ENCODE measurements at regions not wholly inside any gene's neighbourhood (a gene's known extent, or its start where the extent isn't known, plus 50 kb on each side); places are given as distances from the start of the nearest gene placed in this dataset.

DNA sequence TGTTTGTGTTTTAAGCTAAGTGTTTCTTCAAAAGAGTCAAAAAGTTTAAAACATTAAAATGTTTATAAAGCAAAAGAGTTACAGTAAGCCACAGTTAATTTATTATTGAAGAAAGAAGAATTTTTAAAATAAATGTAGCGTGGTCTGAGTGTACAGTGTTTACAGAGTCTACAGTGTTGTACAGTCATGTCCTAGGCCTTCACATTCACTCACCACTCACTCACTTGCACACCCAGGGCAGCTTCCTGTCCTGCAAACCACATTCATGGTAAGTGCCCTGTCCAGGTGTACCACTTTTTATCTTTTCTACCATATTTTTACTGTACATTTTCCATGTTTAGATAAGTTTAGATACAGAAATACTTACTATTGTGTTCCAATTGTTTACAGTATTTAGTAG, 239.7 kb upstream of the AGA start:
- no peaks in the 10 kb centered on the region for H3K9me3 ChIP-seq (ENCODE audit: insufficient read depth, low read length)

DNA sequence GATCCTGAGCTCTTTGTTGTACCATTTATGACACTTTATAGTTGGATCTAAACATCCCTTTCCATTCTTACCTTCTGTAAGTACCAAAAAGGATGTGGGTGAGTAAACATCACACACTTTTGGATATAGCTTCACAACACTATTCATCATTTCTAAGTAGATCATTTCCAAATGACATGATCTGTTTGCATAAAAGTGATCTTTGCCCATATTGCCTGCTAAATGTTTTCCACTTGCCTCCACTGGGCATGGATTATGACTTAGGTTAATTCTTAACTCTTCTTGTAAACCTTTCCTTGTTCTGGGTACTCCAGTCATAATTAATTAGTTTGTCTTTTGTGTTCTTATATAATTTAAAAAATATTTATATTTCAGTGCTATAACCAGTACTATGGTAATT, 244.9 kb upstream of the AGA start:
- no peaks in the 10 kb centered on the region for H3K27me3 ChIP-seq (ENCODE audit: insufficient read depth, insufficient read length)
- TF ChIP-seq SUZ12 (IDR thresholded peaks at IDR 0.05; ENCODE audit: extremely low read depth, insufficient read depth, insufficient read length) (no peak), ZNF274 (IDR thresholded peaks at IDR 0.05; ENCODE audit: low read depth, low read length) (no peak), YY1 (IDR thresholded peaks at IDR 0.05; ENCODE audit: insufficient read depth, insufficient read length) (no peak)
- H3K9me3 ChIP-seq (ENCODE audit: insufficient read depth, low read length): no peaks in the 10 kb centered on the region
- H3K36me3 ChIP-seq (ENCODE audit: insufficient read depth, insufficient read length, low read length): no peaks in the 10 kb centered on the region
- H3K4me1 ChIP-seq (ENCODE audit: insufficient read depth, insufficient read length): no peaks in the 10 kb centered on the region
- H3K4me3 ChIP-seq (ENCODE audit: insufficient read length, low read depth): no peak overlapping the region
- no peak overlapping the region for H3K9ac ChIP-seq (ENCODE audit: insufficient read length, low read depth)
- no peak for DNase-seq (ENCODE audit: low read depth, low spot score)

More for the DNA sequence above, 239.7 kb upstream of the AGA start:
- no peak for DNase-seq (ENCODE audit: low read depth, low spot score)
- Histone ChIP-seq H3K27me3 (ENCODE audit: insufficient read depth, insufficient read length) (no peaks in the 10 kb centered on the region), H3K4me3 (ENCODE audit: insufficient read length, low read depth) (no peak overlapping the region), H3K36me3 (ENCODE audit: insufficient read depth, insufficient read length, low read length) (no peaks in the 10 kb centered on the region), H3K4me1 (ENCODE audit: insufficient read depth, insufficient read length) (no peaks in the 10 kb centered on the region), H3K9ac (ENCODE audit: insufficient read length, low read depth) (no peak overlapping the region)
- no peak for TF ChIP-seq ZNF274 (IDR thresholded peaks at IDR 0.05; ENCODE audit: low read depth, low read length)

DNA sequence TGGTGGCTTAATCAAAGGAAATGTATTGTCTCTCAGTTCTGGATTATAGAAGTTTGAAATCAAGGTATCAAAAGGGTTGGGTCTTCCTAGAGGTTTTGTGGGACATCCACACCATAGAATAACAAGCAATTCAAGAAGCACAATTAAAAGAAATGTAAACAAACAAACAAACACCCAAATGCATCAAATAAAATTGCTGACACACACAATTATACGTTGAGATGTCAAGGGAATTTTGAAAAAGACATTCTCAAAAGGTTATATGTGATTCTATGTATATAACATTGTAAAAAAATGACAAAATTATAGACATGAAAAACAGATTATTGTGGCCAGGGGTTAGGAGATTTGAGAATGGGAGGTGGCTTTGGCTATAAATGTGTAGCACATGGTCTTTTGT, 250.7 kb upstream of the AGA start:
- Histone ChIP-seq H3K9ac (ENCODE audit: insufficient read length, low read depth) (no peak overlapping the region), H3K4me3 (ENCODE audit: insufficient read length, low read depth) (no peak overlapping the region), H3K9me3 (ENCODE audit: insufficient read depth, low read length) (no peaks in the 10 kb centered on the region), H3K36me3 (ENCODE audit: insufficient read depth, insufficient read length, low read length) (no peaks in the 10 kb centered on the region), H3K27me3 (ENCODE audit: insufficient read depth, insufficient read length) (no peaks in the 10 kb centered on the region), H3K4me1 (ENCODE audit: insufficient read depth, insufficient read length) (no peaks in the 10 kb centered on the region)
- TF ChIP-seq YY1 (IDR thresholded peaks at IDR 0.05; ENCODE audit: insufficient read depth, insufficient read length) (no peak), SUZ12 (IDR thresholded peaks at IDR 0.05; ENCODE audit: extremely low read depth, insufficient read depth, insufficient read length) (no peak), ZNF274 (IDR thresholded peaks at IDR 0.05; ENCODE audit: low read depth, low read length) (no peak)
- DNase-seq (ENCODE audit: low read depth, low spot score): no peak

DNA sequence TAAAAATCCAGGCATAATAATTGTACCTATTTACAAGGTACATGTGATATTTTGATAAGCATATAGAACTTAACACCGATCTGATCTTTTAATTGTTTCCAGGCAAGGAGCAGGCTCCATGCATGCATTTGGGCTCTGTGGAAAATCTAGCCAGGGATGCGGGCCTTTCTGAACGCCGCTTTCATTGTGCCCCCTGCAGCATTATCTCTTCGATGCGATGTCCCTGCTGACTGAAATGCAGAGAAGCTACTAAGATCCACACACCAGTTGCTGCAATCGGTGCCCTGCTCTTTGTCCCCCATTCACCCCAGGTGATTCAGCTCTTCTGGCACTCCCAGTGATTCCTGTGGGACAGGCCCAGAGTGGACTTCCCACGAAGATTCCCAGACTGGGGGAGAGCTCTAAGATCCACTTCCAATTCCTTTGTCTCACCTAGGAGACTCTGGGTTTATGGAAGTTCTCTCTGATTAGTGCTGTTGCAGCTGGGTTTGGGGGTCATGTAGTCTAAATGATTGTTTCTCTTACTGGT, 254.3 kb upstream of the AGA start:
- H3K4me3 ChIP-seq (ENCODE audit: insufficient read length, low read depth): no peak overlapping the region
- no peaks in the 10 kb centered on the region for H3K27me3 ChIP-seq (ENCODE audit: insufficient read depth, insufficient read length)
- H3K9ac ChIP-seq (ENCODE audit: insufficient read length, low read depth): no peak overlapping the region
- peak; percentile 13 for DNase-seq (ENCODE audit: low read depth, low spot score)
- H3K4me1 ChIP-seq (ENCODE audit: insufficient read depth, insufficient read length): no peaks in the 10 kb centered on the region
- no peak for TF ChIP-seq ZNF274 (IDR thresholded peaks at IDR 0.05; ENCODE audit: low read depth, low read length)
- no peak for TF ChIP-seq SUZ12 (IDR thresholded peaks at IDR 0.05; ENCODE audit: extremely low read depth, insufficient read depth, insufficient read length)
- no peak for TF ChIP-seq YY1 (IDR thresholded peaks at IDR 0.05; ENCODE audit: insufficient read depth, insufficient read length)
- H3K9me3 ChIP-seq (ENCODE audit: insufficient read depth, low read length): no peaks in the 10 kb centered on the region
- H3K36me3 ChIP-seq (ENCODE audit: insufficient read depth, insufficient read length, low read length): no peaks in the 10 kb centered on the region

DNA sequence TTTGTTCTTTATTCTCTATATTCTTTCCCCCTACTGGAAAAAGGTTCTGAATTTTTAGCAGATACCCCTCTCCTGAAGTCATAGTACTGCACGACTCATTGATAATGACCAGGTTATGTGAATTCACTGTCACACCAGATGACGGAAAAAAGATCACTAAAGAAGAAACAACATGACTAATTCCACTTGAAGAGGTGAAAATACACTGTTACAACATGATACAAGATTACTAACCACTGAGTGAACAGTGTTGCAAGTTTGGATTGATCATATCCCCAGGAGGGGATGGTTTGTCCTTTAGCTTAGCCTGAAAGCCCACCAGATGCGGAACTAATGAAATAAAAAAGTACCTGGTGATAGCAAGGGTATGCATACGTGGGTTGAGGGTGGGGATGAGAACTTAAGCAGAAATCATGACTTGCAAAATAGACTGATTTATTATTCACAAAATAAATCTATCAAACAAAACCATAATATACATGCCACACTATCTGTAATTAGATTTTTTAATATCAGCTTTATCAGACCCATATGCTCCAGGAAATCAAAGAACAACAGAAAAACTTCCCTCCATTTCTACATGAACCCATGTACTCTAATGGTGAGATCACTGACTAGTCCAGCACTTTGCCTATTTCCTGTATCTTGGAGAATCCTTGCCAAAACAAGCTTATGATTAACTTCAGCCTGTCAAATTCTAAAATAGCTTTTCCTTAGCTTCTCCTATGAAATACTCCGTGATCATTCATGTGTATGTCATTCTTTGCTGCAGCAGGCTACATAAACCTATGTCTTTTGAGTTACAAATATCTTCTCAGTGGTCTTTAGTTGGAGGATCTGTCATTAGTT, 257.4 kb upstream of the AGA start:
- Histone ChIP-seq H3K9me3 (ENCODE audit: insufficient read depth, low read length) (no peaks in the 10 kb centered on the region), H3K27me3 (ENCODE audit: insufficient read depth, insufficient read length) (no peaks in the 10 kb centered on the region), H3K36me3 (ENCODE audit: insufficient read depth, insufficient read length, low read length) (no peaks in the 10 kb centered on the region), H3K4me1 (ENCODE audit: insufficient read depth, insufficient read length) (no peaks in the 10 kb centered on the region), H3K9ac (ENCODE audit: insufficient read length, low read depth) (no peak overlapping the region), H3K4me3 (ENCODE audit: insufficient read length, low read depth) (no peak overlapping the region)
- no peak for TF ChIP-seq SUZ12 (IDR thresholded peaks at IDR 0.05; ENCODE audit: extremely low read depth, insufficient read depth, insufficient read length)
- TF ChIP-seq ZNF274 (IDR thresholded peaks at IDR 0.05; ENCODE audit: low read depth, low read length): no peak
- no peak for TF ChIP-seq YY1 (IDR thresholded peaks at IDR 0.05; ENCODE audit: insufficient read depth, insufficient read length)
- no peak for DNase-seq (ENCODE audit: low read depth, low spot score)

DNA sequence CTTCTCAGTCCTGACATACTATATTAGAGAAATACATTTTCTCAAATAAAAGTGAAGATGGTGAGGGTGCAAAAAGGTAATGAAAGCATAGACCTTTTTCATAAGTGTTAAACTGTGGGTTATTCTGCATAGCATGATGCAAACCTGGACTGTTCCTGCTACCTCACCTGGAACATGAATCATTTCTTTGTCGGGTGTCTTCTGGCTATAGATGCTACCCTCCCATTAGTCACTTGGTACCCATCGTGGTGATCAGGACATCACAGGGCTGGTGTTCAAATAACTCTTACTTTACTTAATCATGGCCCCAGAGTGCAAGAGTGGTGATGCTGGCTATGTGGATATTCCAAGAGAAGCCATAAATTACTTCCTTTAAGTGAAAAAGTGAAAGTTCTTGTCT, 264.7 kb upstream of the AGA start:
- Histone ChIP-seq H3K9ac (ENCODE audit: insufficient read length, low read depth) (no peak overlapping the region), H3K4me1 (ENCODE audit: insufficient read depth, insufficient read length) (no peaks in the 10 kb centered on the region), H3K4me3 (ENCODE audit: insufficient read length, low read depth) (no peak overlapping the region), H3K27me3 (ENCODE audit: insufficient read depth, insufficient read length) (no peaks in the 10 kb centered on the region), H3K9me3 (ENCODE audit: insufficient read depth, low read length) (no peaks in the 10 kb centered on the region), H3K36me3 (ENCODE audit: insufficient read depth, insufficient read length, low read length) (no peaks in the 10 kb centered on the region)
- no peak for DNase-seq (ENCODE audit: low read depth, low spot score)
- TF ChIP-seq YY1 (IDR thresholded peaks at IDR 0.05; ENCODE audit: insufficient read depth, insufficient read length) (no peak), SUZ12 (IDR thresholded peaks at IDR 0.05; ENCODE audit: extremely low read depth, insufficient read depth, insufficient read length) (no peak), ZNF274 (IDR thresholded peaks at IDR 0.05; ENCODE audit: low read depth, low read length) (no peak)

DNA sequence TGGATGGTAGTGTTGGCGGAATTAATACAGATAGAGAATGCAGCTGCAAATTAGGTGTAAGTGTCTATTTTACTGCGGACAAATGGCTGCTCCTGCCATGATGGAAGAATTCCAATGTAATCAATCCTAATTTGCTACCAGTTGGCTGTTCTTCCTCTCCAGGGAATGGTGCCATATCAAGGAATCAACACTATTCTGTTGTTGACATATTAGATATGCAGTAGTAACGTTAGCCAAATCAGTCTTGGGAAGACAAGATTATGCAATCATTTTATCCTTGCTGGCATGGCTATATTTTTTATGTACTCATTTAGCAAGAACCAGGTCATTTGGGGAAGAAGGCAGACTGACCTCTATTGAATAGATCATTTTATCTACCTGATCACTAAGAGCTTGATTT, 271.2 kb upstream of the AGA start:
- Histone ChIP-seq H3K36me3 (ENCODE audit: insufficient read depth, insufficient read length, low read length) (no peaks in the 10 kb centered on the region), H3K4me1 (ENCODE audit: insufficient read depth, insufficient read length) (no peaks in the 10 kb centered on the region), H3K9me3 (ENCODE audit: insufficient read depth, low read length) (no peaks in the 10 kb centered on the region), H3K9ac (ENCODE audit: insufficient read length, low read depth) (no peak overlapping the region), H3K27me3 (ENCODE audit: insufficient read depth, insufficient read length) (no peaks in the 10 kb centered on the region), H3K4me3 (ENCODE audit: insufficient read length, low read depth) (no peak overlapping the region)
- no peak for DNase-seq (ENCODE audit: low read depth, low spot score)
- TF ChIP-seq YY1 (IDR thresholded peaks at IDR 0.05; ENCODE audit: insufficient read depth, insufficient read length) (no peak), SUZ12 (IDR thresholded peaks at IDR 0.05; ENCODE audit: extremely low read depth, insufficient read depth, insufficient read length) (no peak), ZNF274 (IDR thresholded peaks at IDR 0.05; ENCODE audit: low read depth, low read length) (no peak)

All from NT2/D1 (cell line).